Gastroesophageal sphincter (tissue), 3 donors: ENCODE measurements at regions not wholly inside any gene's neighbourhood (a gene's known extent, or its start where the extent isn't known, plus 50 kb on each side); places are given as distances from the start of the nearest gene placed in this dataset.

Experiments used
- POLR2A ChIP-seq, 2 donors: fragments of 450-650 bp; IDR thresholded peaks; one replicate each; pipeline ENCODE4 v1.6.1; 2017; ENCODE audit warnings: antibody characterized with exemption in 2 of 2, mild to moderate bottlenecking in 2 of 2, moderate library complexity in 1 of 2
- POLR2AphosphoS5 ChIP-seq: sonication (generic); formaldehyde crosslinking; IDR thresholded peaks from one replicate; pipeline ENCODE4 v1.6.1; 2017; ENCODE audit warnings: antibody characterized with exemption
- TF ChIP-seq, protein P1 (sequence below), 4 experiments: fragments of 200-600 bp in 2 of 4; fragments of 450-650 bp in 2 of 4; sonication (generic) in 1 of 4; IDR thresholded peaks; one replicate each; pipeline ENCODE4 v1.5.1; 2017 to 2019; ENCODE audit warnings: antibody characterized with exemption in 4 of 4, mild to moderate bottlenecking in 2 of 4, moderate library complexity in 2 of 4

- TF ChIP-seq, protein P1, sequence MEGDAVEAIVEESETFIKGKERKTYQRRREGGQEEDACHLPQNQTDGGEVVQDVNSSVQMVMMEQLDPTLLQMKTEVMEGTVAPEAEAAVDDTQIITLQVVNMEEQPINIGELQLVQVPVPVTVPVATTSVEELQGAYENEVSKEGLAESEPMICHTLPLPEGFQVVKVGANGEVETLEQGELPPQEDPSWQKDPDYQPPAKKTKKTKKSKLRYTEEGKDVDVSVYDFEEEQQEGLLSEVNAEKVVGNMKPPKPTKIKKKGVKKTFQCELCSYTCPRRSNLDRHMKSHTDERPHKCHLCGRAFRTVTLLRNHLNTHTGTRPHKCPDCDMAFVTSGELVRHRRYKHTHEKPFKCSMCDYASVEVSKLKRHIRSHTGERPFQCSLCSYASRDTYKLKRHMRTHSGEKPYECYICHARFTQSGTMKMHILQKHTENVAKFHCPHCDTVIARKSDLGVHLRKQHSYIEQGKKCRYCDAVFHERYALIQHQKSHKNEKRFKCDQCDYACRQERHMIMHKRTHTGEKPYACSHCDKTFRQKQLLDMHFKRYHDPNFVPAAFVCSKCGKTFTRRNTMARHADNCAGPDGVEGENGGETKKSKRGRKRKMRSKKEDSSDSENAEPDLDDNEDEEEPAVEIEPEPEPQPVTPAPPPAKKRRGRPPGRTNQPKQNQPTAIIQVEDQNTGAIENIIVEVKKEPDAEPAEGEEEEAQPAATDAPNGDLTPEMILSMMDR (IDR thresholded peaks at IDR 0.05): no peak
- TF ChIP-seq POLR2AphosphoS5 (no peak), POLR2A (IDR thresholded peaks at IDR 0.05) (no peak)
Observed at GRCh38 chr15:39230908-39231285, 350.0 kb upstream of the THBS1 start.
